ENCODE measurements at regions not wholly inside any gene's neighbourhood (a gene's known extent, or its start where the extent isn't known, plus 50 kb on each side); places are given as distances from the start of the nearest gene placed in this dataset.

GRCh38 chr14:65794674-65795279 is 382.2 kb downstream of the FUT8 start:
- H3K4me3 ChIP-seq (ENCODE audit: low read depth, low read length), result no peak overlapping the region
- no peak for DNase-seq (ENCODE audit: low read depth)
- no peak for TF ChIP-seq CTCF (IDR thresholded peaks at IDR 0.05; ENCODE audit: insufficient read depth, low read length)

- no peak for TF ChIP-seq CTCF (IDR thresholded peaks at IDR 0.05; ENCODE audit: insufficient read depth, low read length)
- H3K4me3 ChIP-seq (ENCODE audit: low read depth, low read length), result no peak overlapping the region
- DNase-seq (ENCODE audit: low read depth), result no peak
Measured at GRCh38 chr14:65798216-65798615, 385.7 kb downstream of the FUT8 start.

- no peak for DNase-seq (ENCODE audit: low read depth)
- no peak for TF ChIP-seq CTCF (IDR thresholded peaks at IDR 0.05; ENCODE audit: insufficient read depth, low read length)
- no peak overlapping the region for H3K4me3 ChIP-seq (ENCODE audit: low read depth, low read length)
Measured at GRCh38 chr14:65800694-65801093, 388.2 kb downstream of the FUT8 start.

- H3K4me3 ChIP-seq (ENCODE audit: low read depth, low read length), result no peak overlapping the region
- DNase-seq (ENCODE audit: low read depth), result no peak
Measured at GRCh38 chr14:65802196-65802595, 389.7 kb downstream of the FUT8 start.

GRCh38 chr14:65803885-65804284 is 391.4 kb downstream of the FUT8 start:
- TF ChIP-seq CTCF (IDR thresholded peaks at IDR 0.05; ENCODE audit: insufficient read depth, low read length), result no peak
- H3K4me3 ChIP-seq (ENCODE audit: low read depth, low read length), result no peak overlapping the region

More at GRCh38 chr14:65802196-65802595, 389.7 kb downstream of the FUT8 start:
- no peak for TF ChIP-seq CTCF (IDR thresholded peaks at IDR 0.05; ENCODE audit: insufficient read depth, low read length)

GRCh38 chr14:65804439-65805112 is 392.0 kb downstream of the FUT8 start:
- TF ChIP-seq CTCF (IDR thresholded peaks at IDR 0.05; ENCODE audit: insufficient read depth, low read length), result no peak
- DNase-seq (ENCODE audit: low read depth), result no peak
- no peak overlapping the region for H3K4me3 ChIP-seq (ENCODE audit: low read depth, low read length)

More at GRCh38 chr14:65803885-65804284, 391.4 kb downstream of the FUT8 start:
- no peak for DNase-seq (ENCODE audit: low read depth)

Data from fibroblast of the aortic adventitia (primary cell).